ENCODE measurements at regions not wholly inside any gene's neighbourhood (a gene's known extent, or its start where the extent isn't known, plus 50 kb on each side); places are given as distances from the start of the nearest gene placed in this dataset.

DNA sequence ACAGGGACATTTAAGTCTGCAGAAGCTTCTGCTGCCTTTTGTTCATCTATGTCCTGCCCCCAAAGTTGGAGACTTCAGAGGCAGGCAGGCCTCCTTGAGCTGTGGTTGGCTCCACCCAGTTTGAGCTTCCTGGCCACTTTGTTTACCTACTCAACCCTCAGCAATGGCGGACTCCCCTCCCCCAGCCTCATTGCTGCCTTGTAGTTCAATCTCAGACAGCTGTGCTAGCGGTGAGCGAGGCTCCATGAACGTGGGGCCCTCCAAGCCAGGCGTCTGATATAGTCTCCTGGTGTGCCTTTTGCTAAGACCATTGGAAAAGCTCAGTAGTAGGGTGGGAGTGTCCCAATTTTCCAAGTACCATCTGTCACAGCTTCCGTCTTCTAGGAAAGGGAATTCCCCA lies 170.1 kb downstream of the CCNG2 start:
- no peak overlapping the region for H3K4me2 ChIP-seq
- no peak overlapping the region for H3K9ac ChIP-seq
- no peaks in the 10 kb centered on the region for H3K27me3 ChIP-seq (ENCODE audit: insufficient read depth, low read depth)
- no peak overlapping the region for H3K4me3 ChIP-seq (IDR thresholded peaks at IDR 0.05; ENCODE audit: insufficient read depth, low read depth, low read length)
- no peaks in the 10 kb centered on the region for H3K36me3 ChIP-seq (ENCODE audit: insufficient read depth)
- H3K4me1 ChIP-seq (ENCODE audit: low read depth, poor library complexity, severe bottlenecking), result no peaks in the 10 kb centered on the region
- TF ChIP-seq, protein P1, sequence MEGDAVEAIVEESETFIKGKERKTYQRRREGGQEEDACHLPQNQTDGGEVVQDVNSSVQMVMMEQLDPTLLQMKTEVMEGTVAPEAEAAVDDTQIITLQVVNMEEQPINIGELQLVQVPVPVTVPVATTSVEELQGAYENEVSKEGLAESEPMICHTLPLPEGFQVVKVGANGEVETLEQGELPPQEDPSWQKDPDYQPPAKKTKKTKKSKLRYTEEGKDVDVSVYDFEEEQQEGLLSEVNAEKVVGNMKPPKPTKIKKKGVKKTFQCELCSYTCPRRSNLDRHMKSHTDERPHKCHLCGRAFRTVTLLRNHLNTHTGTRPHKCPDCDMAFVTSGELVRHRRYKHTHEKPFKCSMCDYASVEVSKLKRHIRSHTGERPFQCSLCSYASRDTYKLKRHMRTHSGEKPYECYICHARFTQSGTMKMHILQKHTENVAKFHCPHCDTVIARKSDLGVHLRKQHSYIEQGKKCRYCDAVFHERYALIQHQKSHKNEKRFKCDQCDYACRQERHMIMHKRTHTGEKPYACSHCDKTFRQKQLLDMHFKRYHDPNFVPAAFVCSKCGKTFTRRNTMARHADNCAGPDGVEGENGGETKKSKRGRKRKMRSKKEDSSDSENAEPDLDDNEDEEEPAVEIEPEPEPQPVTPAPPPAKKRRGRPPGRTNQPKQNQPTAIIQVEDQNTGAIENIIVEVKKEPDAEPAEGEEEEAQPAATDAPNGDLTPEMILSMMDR (conservative IDR thresholded peaks at IDR 0.05; ENCODE audit: low read depth, low read length), result no peak
- H2AFZ ChIP-seq (ENCODE audit: low read depth), result no peak overlapping the region
- no peaks in the 10 kb centered on the region for H3K79me2 ChIP-seq (ENCODE audit: insufficient read depth, low read depth)
- no peaks in the 10 kb centered on the region for H4K20me1 ChIP-seq (ENCODE audit: insufficient read depth)
- H3K27ac ChIP-seq, result no peak overlapping the region

DNA sequence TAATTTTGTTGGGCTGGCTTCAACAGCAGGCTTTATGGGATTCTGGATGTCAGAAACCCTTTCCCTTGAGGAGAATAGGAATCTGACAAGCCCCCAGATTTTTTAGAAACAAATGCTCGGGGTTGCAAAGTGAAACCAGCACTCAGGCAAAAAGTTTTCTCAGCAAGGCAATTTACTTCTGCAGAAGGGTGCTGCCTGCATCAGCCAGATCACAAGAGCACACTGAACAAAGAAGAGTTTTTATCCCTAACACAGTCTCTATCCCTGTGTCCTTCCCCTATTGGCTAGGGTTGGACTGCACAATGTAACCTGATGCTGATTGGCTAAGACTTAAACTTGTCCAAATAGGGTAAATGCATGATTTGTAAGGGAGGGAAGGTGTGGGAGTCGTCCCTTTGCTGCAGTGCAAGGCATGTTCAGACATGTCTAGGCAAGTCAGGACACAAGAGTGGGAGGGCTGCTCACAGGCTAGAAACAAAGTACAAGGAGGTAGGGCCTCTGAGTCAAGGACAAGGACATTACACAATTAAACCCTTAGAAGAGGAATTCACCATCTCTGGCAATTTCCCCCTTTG lies 175.8 kb downstream of the CCNG2 start:
- Histone ChIP-seq H3K36me3 (ENCODE audit: insufficient read depth) (no peaks in the 10 kb centered on the region), H3K4me1 (ENCODE audit: low read depth, poor library complexity, severe bottlenecking) (no peaks in the 10 kb centered on the region), H4K20me1 (ENCODE audit: insufficient read depth) (no peaks in the 10 kb centered on the region), H3K79me2 (ENCODE audit: insufficient read depth, low read depth) (no peaks in the 10 kb centered on the region), H2AFZ (ENCODE audit: low read depth) (no peak overlapping the region), H3K27ac (no peak overlapping the region), H3K27me3 (ENCODE audit: insufficient read depth, low read depth) (no peaks in the 10 kb centered on the region), H3K4me2 (no peak overlapping the region), H3K4me3 (IDR thresholded peaks at IDR 0.05; ENCODE audit: insufficient read depth, low read depth, low read length) (no peak overlapping the region), H3K9ac (no peak overlapping the region)
- TF ChIP-seq, protein P1 (conservative IDR thresholded peaks at IDR 0.05; ENCODE audit: low read depth, low read length), result no peak

DNA sequence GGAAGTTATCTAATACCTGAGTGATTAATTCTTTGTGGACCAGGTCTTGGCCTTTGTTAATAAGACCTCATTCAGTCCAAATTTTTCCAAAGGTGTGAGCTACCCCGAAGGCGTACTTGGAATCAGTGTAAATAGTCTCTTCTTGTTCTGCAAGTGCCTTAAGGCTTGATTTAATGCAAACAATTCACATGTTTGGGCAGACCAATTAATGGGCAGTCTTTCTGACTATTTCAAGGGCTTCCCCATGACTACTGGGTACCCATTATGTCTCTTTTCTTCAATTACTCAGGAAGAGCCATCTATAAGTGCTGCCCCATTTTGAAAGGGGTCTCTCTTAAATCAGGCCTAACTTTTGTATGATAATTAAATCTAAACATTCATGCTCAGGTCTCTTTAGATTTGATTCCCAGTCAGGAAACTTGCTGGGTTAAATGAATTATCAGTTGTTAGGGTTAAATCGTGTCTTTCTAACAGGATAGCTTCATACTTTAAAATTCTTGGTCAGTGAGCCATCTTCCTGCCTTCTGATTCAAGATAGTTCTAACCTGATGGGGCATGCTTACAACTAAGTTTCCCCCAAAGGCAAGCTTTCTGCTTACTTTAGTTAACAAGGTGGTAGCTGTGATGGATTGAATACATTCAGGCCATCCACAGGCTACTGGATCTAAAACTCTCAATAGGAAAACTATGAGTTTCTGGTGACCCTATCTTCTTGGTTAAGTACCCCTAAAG lies 179.6 kb downstream of the CCNG2 start:
- no peaks in the 10 kb centered on the region for H3K36me3 ChIP-seq (ENCODE audit: insufficient read depth)
- no peak overlapping the region for H3K27ac ChIP-seq
- H3K9ac ChIP-seq, result no peak overlapping the region
- no peaks in the 10 kb centered on the region for H4K20me1 ChIP-seq (ENCODE audit: insufficient read depth)
- TF ChIP-seq, protein P1 (conservative IDR thresholded peaks at IDR 0.05; ENCODE audit: low read depth, low read length), result no peak
- no peaks in the 10 kb centered on the region for H3K27me3 ChIP-seq (ENCODE audit: insufficient read depth, low read depth)
- H3K4me2 ChIP-seq, result no peak overlapping the region
- H3K79me2 ChIP-seq (ENCODE audit: insufficient read depth, low read depth), result no peaks in the 10 kb centered on the region
- H2AFZ ChIP-seq (ENCODE audit: low read depth), result no peak overlapping the region
- H3K4me1 ChIP-seq (ENCODE audit: low read depth, poor library complexity, severe bottlenecking), result no peaks in the 10 kb centered on the region
- no peak overlapping the region for H3K4me3 ChIP-seq (IDR thresholded peaks at IDR 0.05; ENCODE audit: insufficient read depth, low read depth, low read length)

DNA sequence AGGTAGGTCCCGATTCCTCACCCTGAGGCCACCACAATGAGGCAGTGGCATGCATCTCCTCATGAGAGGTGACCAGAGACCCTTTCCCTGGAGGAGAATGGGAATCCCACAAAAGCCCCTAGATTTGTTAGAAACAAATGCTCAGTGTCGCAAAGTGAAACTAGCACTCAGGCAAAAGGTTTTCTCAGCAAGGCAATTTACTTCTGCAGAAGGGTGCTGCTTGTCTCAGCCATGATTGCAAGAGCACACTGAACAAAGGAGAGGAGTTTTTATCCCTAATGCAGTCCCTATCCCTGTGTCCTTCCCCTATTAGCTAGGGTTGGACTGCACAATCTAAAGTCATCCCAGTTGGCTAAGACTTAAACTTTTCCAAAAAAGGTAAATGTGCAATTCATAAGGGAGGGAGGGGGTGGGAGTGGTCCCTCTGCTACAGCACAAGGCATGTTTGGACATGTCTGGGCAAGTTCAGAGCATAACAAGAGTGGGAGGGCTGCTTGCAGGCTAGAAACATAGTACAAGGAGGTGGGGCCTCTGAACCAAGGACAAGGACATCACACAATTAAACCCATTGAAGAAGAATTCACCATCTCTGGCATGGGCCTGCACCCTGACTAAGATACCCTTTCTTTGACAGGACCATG lies 185.3 kb downstream of the CCNG2 start:
- no peaks in the 10 kb centered on the region for H3K27me3 ChIP-seq (ENCODE audit: insufficient read depth, low read depth)
- no peaks in the 10 kb centered on the region for H3K36me3 ChIP-seq (ENCODE audit: insufficient read depth)
- H3K79me2 ChIP-seq (ENCODE audit: insufficient read depth, low read depth), result no peaks in the 10 kb centered on the region
- H3K9ac ChIP-seq, result no peak overlapping the region
- TF ChIP-seq, protein P1 (conservative IDR thresholded peaks at IDR 0.05; ENCODE audit: low read depth, low read length), result no peak
- no peak overlapping the region for H2AFZ ChIP-seq (ENCODE audit: low read depth)
- peaks cover 21% of the 10 kb centered on the region for H3K4me1 ChIP-seq (ENCODE audit: low read depth, poor library complexity, severe bottlenecking)
- no peak overlapping the region for H3K4me2 ChIP-seq
- H4K20me1 ChIP-seq (ENCODE audit: insufficient read depth), result no peaks in the 10 kb centered on the region
- no peak overlapping the region for H3K27ac ChIP-seq
- H3K4me3 ChIP-seq (IDR thresholded peaks at IDR 0.05; ENCODE audit: insufficient read depth, low read depth, low read length), result no peak overlapping the region
